SU-DHL-6 (cell line): ENCODE measurements at regions not wholly inside any gene's neighbourhood (a gene's known extent, or its start where the extent isn't known, plus 50 kb on each side); places are given as distances from the start of the nearest gene placed in this dataset.

Experiments
- H2AFZ ChIP-seq: fragments of 200-600 bp; sonication (generic); 2 replicates; pipeline ENCODE4 v1.6.1; 2014; ENCODE audit warnings: low read depth, mild to moderate bottlenecking, moderate library complexity, mixed read lengths, antibody characterized with exemption, low read length; ENCODE audit not compliant: severe bottlenecking
- H3F3A ChIP-seq: fragments of 200-600 bp; shearing (Covaris generic); 2 replicates; pipeline ENCODE4 v1.6.0; 2016; ENCODE audit warnings: antibody characterized with exemption, mild to moderate bottlenecking; ENCODE audit not compliant: insufficient read depth
- H3K27ac ChIP-seq: fragments of 200-600 bp; sonication (generic); 2 replicates; pipeline ENCODE4 v1.5.1; 2016; ENCODE audit warnings: low read depth, mild to moderate bottlenecking, low read length, moderate library complexity, mixed read lengths
- H3K27me3 ChIP-seq: fragments of 200-600 bp; sonication (generic), shearing (Covaris generic); 2 replicates; pipeline ENCODE4 v1.6.0; 2014; ENCODE audit warnings: mild to moderate bottlenecking, low read length
- H3K36me3 ChIP-seq: fragments of 200-600 bp; sonication (generic); 2 replicates; pipeline ENCODE4 v1.6.1; 2014; ENCODE audit warnings: mild to moderate bottlenecking, low read length, mixed read lengths
- H3K4me2 ChIP-seq: fragments of 300-600, 200-600 bp; shearing (Covaris generic), sonication (generic); 2 replicates; pipeline ENCODE4 v1.6.0; 2014; ENCODE audit warnings: low read length, low read depth, mild to moderate bottlenecking; ENCODE audit not compliant: poor library complexity, severe bottlenecking
- H3K4me3 ChIP-seq: fragments of 200-600 bp; sonication (generic); 2 replicates; pipeline ENCODE4 v1.5.1; 2014; ENCODE audit warnings: antibody characterized with exemption, low read length, mild to moderate bottlenecking, mixed read lengths; ENCODE audit not compliant: insufficient read depth, poor library complexity, severe bottlenecking
- H3K79me2 ChIP-seq: fragments of 200-600 bp; sonication (generic); 2 replicates; pipeline ENCODE4 v1.6.1; 2014; ENCODE audit warnings: mild to moderate bottlenecking, low read length, moderate library complexity; ENCODE audit not compliant: insufficient read depth
- H3K9ac ChIP-seq: fragments of 200-600 bp; sonication (generic); 2 replicates; pipeline ENCODE4 v1.7.0; 2014; ENCODE audit warnings: mild to moderate bottlenecking, low read length
- H3K9me2 ChIP-seq: fragments of 200-600 bp; sonication (generic); replicated peaks from 2 replicates; pipeline ENCODE4 v1.6.1; 2014; ENCODE audit warnings: low read length; ENCODE audit not compliant: insufficient read depth
- H3K9me3 ChIP-seq: fragments of 200-600 bp; sonication (generic); 2 replicates; pipeline ENCODE4 v1.6.1; 2014; ENCODE audit warnings: low read length, mixed read lengths; ENCODE audit not compliant: insufficient read depth
- H4K20me1 ChIP-seq: fragments of 200-600 bp; sonication (generic); 2 replicates; pipeline ENCODE4 v1.6.1; 2014; ENCODE audit warnings: low read depth, mild to moderate bottlenecking, antibody characterized with exemption, low read length, moderate library complexity, mixed read lengths
- CTCF ChIP-seq: fragments of 200-600 bp; sonication (generic); IDR thresholded peaks from one replicate; pipeline ENCODE4 v1.5.1; 2017; ENCODE audit warnings: antibody characterized with exemption, mild to moderate bottlenecking, low read length, moderate library complexity; ENCODE audit not compliant: insufficient read depth, poor library complexity, severe bottlenecking
- EZH2phosphoT487 ChIP-seq: fragments of 200-600 bp; sonication (generic), shearing (Covaris generic); conservative IDR thresholded peaks from 2 replicates; pipeline ENCODE4 v1.6.1; 2018; ENCODE audit warnings: mild to moderate bottlenecking, antibody characterized with exemption, low read length, moderate library complexity, mixed read lengths

GRCh38 chr13:29679396-29680053 lies 84.0 kb upstream of the SLC7A1 start:
- H2AFZ ChIP-seq = no peak overlapping the region
- no peak overlapping the region for H3K9ac ChIP-seq
- no peak overlapping the region for H3K4me2 ChIP-seq
- H3K36me3 ChIP-seq = no peaks in the 10 kb centered on the region
- H3K4me3 ChIP-seq = no peak overlapping the region
- H3K79me2 ChIP-seq = no peaks in the 10 kb centered on the region
- H3K27me3 ChIP-seq = no peaks in the 10 kb centered on the region
- TF ChIP-seq EZH2phosphoT487 (no peak), CTCF (no peak)
- H3K9me3 ChIP-seq = no peaks in the 10 kb centered on the region
- no peaks in the 10 kb centered on the region for H3F3A ChIP-seq
- no peaks in the 10 kb centered on the region for H4K20me1 ChIP-seq
- no peak overlapping the region for H3K27ac ChIP-seq
- H3K9me2 ChIP-seq = no peaks in the 10 kb centered on the region

GRCh38 chr13:29677627-29678026 lies 82.1 kb upstream of the SLC7A1 start:
- no peak overlapping the region for H2AFZ ChIP-seq
- H3K9me2 ChIP-seq = no peaks in the 10 kb centered on the region
- H3K79me2 ChIP-seq = no peaks in the 10 kb centered on the region
- no peaks in the 10 kb centered on the region for H4K20me1 ChIP-seq
- TF ChIP-seq CTCF (no peak), EZH2phosphoT487 (no peak)
- H3K9ac ChIP-seq = no peak overlapping the region
- H3K9me3 ChIP-seq = no peaks in the 10 kb centered on the region
- no peak overlapping the region for H3K27ac ChIP-seq
- no peaks in the 10 kb centered on the region for H3K36me3 ChIP-seq
- H3F3A ChIP-seq = no peaks in the 10 kb centered on the region
- no peaks in the 10 kb centered on the region for H3K27me3 ChIP-seq
- no peak overlapping the region for H3K4me3 ChIP-seq
- H3K4me2 ChIP-seq = no peak overlapping the region

- H3K4me3 ChIP-seq = no peak overlapping the region
- no peaks in the 10 kb centered on the region for H3K9me2 ChIP-seq
- no peak overlapping the region for H3K27ac ChIP-seq
- no peaks in the 10 kb centered on the region for H3K27me3 ChIP-seq
- H3K4me2 ChIP-seq = no peak overlapping the region
- no peaks in the 10 kb centered on the region for H3K79me2 ChIP-seq
- H3K9me3 ChIP-seq = no peaks in the 10 kb centered on the region
- no peaks in the 10 kb centered on the region for H3K36me3 ChIP-seq
- TF ChIP-seq EZH2phosphoT487 = no peak
- TF ChIP-seq CTCF = no peak
- H3K9ac ChIP-seq = no peak overlapping the region
- no peaks in the 10 kb centered on the region for H3F3A ChIP-seq
- no peak overlapping the region for H2AFZ ChIP-seq
- H4K20me1 ChIP-seq = no peaks in the 10 kb centered on the region
Observed at GRCh38 chr13:29676941-29677452, 81.5 kb upstream of the SLC7A1 start.
